GM12801 (cell line): ENCODE measurements at regions not wholly inside any gene's neighbourhood (a gene's known extent, or its start where the extent isn't known, plus 50 kb on each side); places are given as distances from the start of the nearest gene placed in this dataset.

Experiments
- CTCF ChIP-seq: IDR thresholded peaks from one replicate; pipeline ENCODE4 v1.5.1; 2011; ENCODE audit warnings: control low read depth; ENCODE audit not compliant: insufficient read length; ENCODE audit errors: extremely low read depth

DNA sequence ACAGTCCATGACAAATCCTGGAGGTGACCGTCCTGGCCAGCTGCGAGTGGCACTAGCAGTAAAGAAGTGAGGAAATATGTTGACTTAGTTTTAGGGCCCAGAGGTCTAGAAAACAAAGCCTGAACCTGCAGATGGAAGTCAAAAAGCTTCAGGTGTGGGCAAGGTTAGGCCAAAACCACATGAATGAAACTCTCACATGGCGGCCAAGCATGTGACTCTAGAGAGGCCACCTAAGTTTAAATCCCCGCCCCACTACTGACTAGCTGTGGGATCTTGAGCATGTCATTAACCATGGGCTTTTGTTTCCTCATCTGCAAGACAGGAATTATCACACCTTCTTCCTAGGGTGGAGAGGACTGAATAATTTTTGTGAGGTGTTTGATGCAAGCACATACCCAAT lies 148.2 kb upstream of the DAB1 start:
- TF ChIP-seq CTCF, result no peak

- TF ChIP-seq CTCF, result no peak
Observed at GRCh38 chr1:57553666-57554065, 129.8 kb upstream of the DAB1 start.

DNA sequence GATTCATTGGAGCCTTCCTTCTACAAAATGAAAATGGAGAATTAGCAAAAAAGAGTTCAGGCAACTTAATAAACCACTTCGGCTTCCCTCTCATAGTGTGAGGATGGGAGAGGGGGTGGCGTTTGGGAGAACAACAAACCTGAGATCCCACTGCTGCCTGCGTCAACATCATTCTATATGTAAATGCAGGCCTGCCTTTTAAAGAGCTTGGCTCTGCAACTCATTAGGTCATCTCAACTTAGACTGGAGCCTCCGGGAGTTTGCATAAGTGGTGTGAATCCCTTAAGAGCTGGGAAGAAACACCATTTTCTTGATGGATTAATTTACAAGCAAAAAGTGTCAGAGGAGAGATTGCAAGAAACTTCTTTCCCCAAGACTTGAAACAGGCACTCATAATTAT lies 127.6 kb upstream of the DAB1 start:
- no peak for TF ChIP-seq CTCF

GRCh38 chr1:57550092-57550491 lies 126.2 kb upstream of the DAB1 start:
- TF ChIP-seq CTCF, result no peak

- TF ChIP-seq CTCF, result no peak
Observed at GRCh38 chr1:57549300-57549699, 125.4 kb upstream of the DAB1 start.

- TF ChIP-seq CTCF, result no peak
Observed at GRCh38 chr1:57546549-57547330, 122.9 kb upstream of the DAB1 start.

DNA sequence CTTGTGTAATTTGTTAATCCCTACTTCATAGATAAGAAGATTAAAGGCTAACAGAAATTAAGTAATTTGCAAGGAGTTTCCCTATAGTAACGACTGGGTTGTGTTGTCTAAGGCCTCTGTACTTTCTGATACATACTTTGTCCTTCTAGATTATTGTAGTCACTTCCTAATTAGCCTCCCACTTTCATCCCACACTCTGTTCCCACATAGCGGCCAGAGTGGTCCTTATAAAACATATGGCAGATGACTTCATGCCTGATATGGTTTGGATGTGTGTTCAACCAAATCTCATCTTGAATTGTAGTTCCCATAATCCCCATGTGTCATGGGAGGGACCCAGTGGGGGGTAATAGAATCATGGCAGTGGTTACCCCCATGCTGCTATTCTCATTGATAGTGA lies 120.5 kb upstream of the DAB1 start:
- TF ChIP-seq CTCF, result no peak
